Retinal pigment epithelial cell (primary cell): ENCODE measurements at regions not wholly inside any gene's neighbourhood (a gene's known extent, or its start where the extent isn't known, plus 50 kb on each side); places are given as distances from the start of the nearest gene placed in this dataset.

Source experiments
- DNase-seq: peaks from one replicate; pipeline ENCODE4 v3.0.0-alpha.2; 2010; ENCODE audit warnings: low read depth
- H3K4me3 ChIP-seq: 2 replicates; pipeline ENCODE4 v1.5.1; 2011; ENCODE audit warnings: mild to moderate bottlenecking, low read length, control low read depth, moderate library complexity
- CTCF ChIP-seq: conservative IDR thresholded peaks from 2 replicates; pipeline ENCODE4 v1.5.1; 2011; ENCODE audit warnings: low read depth, low read length, control low read depth, inconsistent platforms

- DNase-seq = no peak
- no peak overlapping the region for H3K4me3 ChIP-seq
- no peak for TF ChIP-seq CTCF
Measured at GRCh38 chr6:48290595-48290994, 179.6 kb upstream of the PTCHD4 start.

GRCh38 chr6:48289841-48290240 lies 178.8 kb upstream of the PTCHD4 start:
- DNase-seq = no peak
- no peak overlapping the region for H3K4me3 ChIP-seq
- TF ChIP-seq CTCF = no peak

- no peak for TF ChIP-seq CTCF
- DNase-seq = no peak
- H3K4me3 ChIP-seq = no peak overlapping the region
Measured at GRCh38 chr6:48281217-48281616, 170.2 kb upstream of the PTCHD4 start.

GRCh38 chr6:48280035-48280620 lies 169.1 kb upstream of the PTCHD4 start:
- no peak for TF ChIP-seq CTCF
- H3K4me3 ChIP-seq = no peak overlapping the region
- DNase-seq = no peak

- no peak overlapping the region for H3K4me3 ChIP-seq
- DNase-seq = no peak
- no peak for TF ChIP-seq CTCF
Measured at GRCh38 chr6:48278261-48278660, 167.3 kb upstream of the PTCHD4 start.

- DNase-seq = no peak
- no peak for TF ChIP-seq CTCF
Measured at GRCh38 chr6:48272518-48272917, 161.5 kb upstream of the PTCHD4 start.

GRCh38 chr6:48255094-48255493 lies 144.1 kb upstream of the PTCHD4 start:
- no peak for DNase-seq
- TF ChIP-seq CTCF = no peak
- H3K4me3 ChIP-seq = no peak overlapping the region

More at GRCh38 chr6:48272518-48272917, 161.5 kb upstream of the PTCHD4 start:
- H3K4me3 ChIP-seq = no peak overlapping the region
